OCI-LY7 (cell line): ENCODE measurements at regions not wholly inside any gene's neighbourhood (a gene's known extent, or its start where the extent isn't known, plus 50 kb on each side); places are given as distances from the start of the nearest gene placed in this dataset.

Experiments used
- BruUV-seq: library from RNA; stranded (reverse); fragments of 400-500 nt; replicated peaks from 2 replicates; lab custom pipeline; 2021; lab: Mats Ljungman, UMichigan
- CTCF ChIA-PET: fragments of 300-600 bp; sonication (Branson Sonifier 250); formaldehyde crosslinking; loops from one replicate; lab custom pipeline; 2022; ENCODE audit warnings: antibody characterized with exemption; ENCODE audit not compliant: unreplicated experiment; lab: Charles Lee
- POLR2A ChIA-PET: fragments of 300-600 bp; sonication (Branson Sonifier 250); formaldehyde crosslinking; loops from one replicate; lab custom pipeline; 2022; ENCODE audit warnings: antibody characterized with exemption; lab: Charles Lee
- DNase-seq: peaks from one replicate; pipeline ENCODE4 v3.0.0-alpha.2; 2015; ENCODE audit warnings: low spot score
- H2AFZ ChIP-seq: fragments of 200-600 bp; sonication (generic), shearing (Covaris generic); 2 replicates; pipeline ENCODE4 v1.6.1; 2014; ENCODE audit warnings: mild to moderate bottlenecking, antibody characterized with exemption, low read length, moderate library complexity
- H3K27ac ChIP-seq: fragments of 200-600 bp; sonication (generic); 2 replicates; pipeline ENCODE4 v1.5.1; 2014; ENCODE audit warnings: mixed run types, low read depth, mild to moderate bottlenecking, moderate library complexity, low read length, inconsistent platforms; ENCODE audit not compliant: poor library complexity, severe bottlenecking
- H3K36me3 ChIP-seq: fragments of 200-600 bp; sonication (generic); 2 replicates; pipeline ENCODE4 v1.6.1; 2014; ENCODE audit warnings: mild to moderate bottlenecking, antibody characterized with exemption, low read length, moderate library complexity, mixed read lengths; ENCODE audit not compliant: insufficient read depth
- H3K4me1 ChIP-seq: fragments of 200-600 bp; sonication (generic); 2 replicates; pipeline ENCODE4 v1.5.1; 2014; ENCODE audit warnings: mild to moderate bottlenecking, low read length; ENCODE audit not compliant: insufficient read depth, poor library complexity, severe bottlenecking
- H3K4me2 ChIP-seq: fragments of 200-600 bp; sonication (generic); 2 replicates; pipeline ENCODE4 v1.6.1; 2014; ENCODE audit warnings: mild to moderate bottlenecking, low read length
- H3K4me3 ChIP-seq: fragments of 200-600 bp; sonication (generic); 2 replicates; pipeline ENCODE4 v1.5.1; 2014; ENCODE audit warnings: mild to moderate bottlenecking, low read depth, low read length; ENCODE audit not compliant: poor library complexity, severe bottlenecking
- H3K79me2 ChIP-seq: fragments of 200-600 bp; sonication (generic); 2 replicates; pipeline ENCODE4 v1.6.1; 2016; ENCODE audit warnings: low read depth, mild to moderate bottlenecking, low read length, moderate library complexity, mixed read lengths; ENCODE audit not compliant: insufficient read depth
- H3K9me2 ChIP-seq: fragments of 200-600 bp; sonication (generic); 2 replicates; pipeline ENCODE4 v1.6.1; 2016; ENCODE audit warnings: mild to moderate bottlenecking, low read length, mixed read lengths; ENCODE audit not compliant: insufficient read depth
- H3K9me3 ChIP-seq: fragments of 200-600 bp; sonication (generic); 2 replicates; pipeline ENCODE4 v1.6.1; 2014; ENCODE audit warnings: mild to moderate bottlenecking, mixed run types, low read length, mixed read lengths
- H4K20me1 ChIP-seq: fragments of 200-600 bp; sonication (generic); 2 replicates; pipeline ENCODE4 v1.6.1; 2014; ENCODE audit warnings: mild to moderate bottlenecking, antibody characterized with exemption, low read length, moderate library complexity, mixed read lengths; ENCODE audit not compliant: insufficient read depth
- EZH2phosphoT487 ChIP-seq: fragments of 200-600 bp; sonication (generic); IDR thresholded peaks from 2 replicates; pipeline ENCODE4 v1.6.1; 2018; ENCODE audit warnings: low read depth, borderline replicate concordance, mild to moderate bottlenecking, mixed run types, antibody characterized with exemption, low read length, moderate library complexity, mixed read lengths
- intact Hi-C: fragments of 100-400 bp; cut with micrococcal nuclease; formaldehyde crosslinking; loops from one replicate; pipeline ENCODE4 v1.10.0; 2022; ENCODE audit not compliant: unreplicated experiment
- TF ChIP-seq, protein P1 (sequence below): fragments of 200-600 bp; sonication (generic); conservative IDR thresholded peaks from 2 replicates; pipeline ENCODE4 v1.5.1; 2014; ENCODE audit warnings: mild to moderate bottlenecking, antibody characterized with exemption, low read length, moderate library complexity, mixed read lengths

- BruUV-seq, result no TSS peak
- no peak overlapping the region for H3K4me3 ChIP-seq
- H3K79me2 ChIP-seq, result no peaks in the 10 kb centered on the region
- no peaks in the 10 kb centered on the region for H3K9me2 ChIP-seq
- no peaks in the 10 kb centered on the region for H4K20me1 ChIP-seq
- CTCF ChIA-PET, result no interaction called here
- no peaks in the 10 kb centered on the region for H3K9me3 ChIP-seq
- no peak for TF ChIP-seq EZH2phosphoT487
- TF ChIP-seq, protein P1, sequence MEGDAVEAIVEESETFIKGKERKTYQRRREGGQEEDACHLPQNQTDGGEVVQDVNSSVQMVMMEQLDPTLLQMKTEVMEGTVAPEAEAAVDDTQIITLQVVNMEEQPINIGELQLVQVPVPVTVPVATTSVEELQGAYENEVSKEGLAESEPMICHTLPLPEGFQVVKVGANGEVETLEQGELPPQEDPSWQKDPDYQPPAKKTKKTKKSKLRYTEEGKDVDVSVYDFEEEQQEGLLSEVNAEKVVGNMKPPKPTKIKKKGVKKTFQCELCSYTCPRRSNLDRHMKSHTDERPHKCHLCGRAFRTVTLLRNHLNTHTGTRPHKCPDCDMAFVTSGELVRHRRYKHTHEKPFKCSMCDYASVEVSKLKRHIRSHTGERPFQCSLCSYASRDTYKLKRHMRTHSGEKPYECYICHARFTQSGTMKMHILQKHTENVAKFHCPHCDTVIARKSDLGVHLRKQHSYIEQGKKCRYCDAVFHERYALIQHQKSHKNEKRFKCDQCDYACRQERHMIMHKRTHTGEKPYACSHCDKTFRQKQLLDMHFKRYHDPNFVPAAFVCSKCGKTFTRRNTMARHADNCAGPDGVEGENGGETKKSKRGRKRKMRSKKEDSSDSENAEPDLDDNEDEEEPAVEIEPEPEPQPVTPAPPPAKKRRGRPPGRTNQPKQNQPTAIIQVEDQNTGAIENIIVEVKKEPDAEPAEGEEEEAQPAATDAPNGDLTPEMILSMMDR, result no peak
- POLR2A ChIA-PET, result interaction anchor here (0.5 kb wide), 1 partner anchor 14 kb away, joined by 3 read pairs; no protein-coding TSS in a partner anchor
- no peak for DNase-seq
- H3K4me2 ChIP-seq, result no peak overlapping the region
- H2AFZ ChIP-seq, result no peak overlapping the region
- intact Hi-C loops, result no loop called here
- H3K4me1 ChIP-seq, result no peaks in the 10 kb centered on the region
- H3K36me3 ChIP-seq, result no peaks in the 10 kb centered on the region
- H3K27ac ChIP-seq, result no peak overlapping the region
Measured at GRCh38 chr3:22450786-22451400, 699.9 kb upstream of the ZNF385D start.

- no peaks in the 10 kb centered on the region for H3K9me2 ChIP-seq
- no TSS peak for BruUV-seq
- no peaks in the 10 kb centered on the region for H4K20me1 ChIP-seq
- CTCF ChIA-PET, result no interaction called here
- intact Hi-C loops, result no loop called here
- POLR2A ChIA-PET, result no interaction called here
- DNase-seq, result no peak
- H3K27ac ChIP-seq, result no peak overlapping the region
- H3K9me3 ChIP-seq, result no peaks in the 10 kb centered on the region
- no peak overlapping the region for H3K4me3 ChIP-seq
- no peaks in the 10 kb centered on the region for H3K79me2 ChIP-seq
- no peak overlapping the region for H3K4me2 ChIP-seq
- no peak overlapping the region for H2AFZ ChIP-seq
- H3K4me1 ChIP-seq, result no peaks in the 10 kb centered on the region
- TF ChIP-seq EZH2phosphoT487, result no peak
- TF ChIP-seq, protein P1, result no peak
- no peaks in the 10 kb centered on the region for H3K36me3 ChIP-seq
Measured at GRCh38 chr3:22451501-22451900, 700.5 kb upstream of the ZNF385D start.

GRCh38 chr3:22453906-22454535, 703.0 kb upstream of the ZNF385D start:
- Histone ChIP-seq H3K27ac (no peak overlapping the region), H3K4me1 (no peaks in the 10 kb centered on the region), H3K79me2 (no peaks in the 10 kb centered on the region), H3K9me3 (no peaks in the 10 kb centered on the region), H3K4me2 (no peak overlapping the region), H3K36me3 (no peaks in the 10 kb centered on the region), H3K9me2 (no peaks in the 10 kb centered on the region), H3K4me3 (no peak overlapping the region), H4K20me1 (no peaks in the 10 kb centered on the region), H2AFZ (no peak overlapping the region)
- BruUV-seq, result no TSS peak
- TF ChIP-seq, protein P1, result no peak
- TF ChIP-seq EZH2phosphoT487, result no peak
- intact Hi-C loops, result no loop called here
- ChIA-PET CTCF (no interaction called here), POLR2A (interaction anchor here (0.6 to 0.9 kb wide), 2 partner anchors 10 to 228 kb away, joined by 3 to 5 read pairs; no protein-coding TSS in a partner anchor)
- no peak for DNase-seq
